NCI-H2107 (cell line): ENCODE measurements at regions not wholly inside any gene's neighbourhood (a gene's known extent, or its start where the extent isn't known, plus 50 kb on each side); places are given as distances from the start of the nearest gene placed in this dataset.
"Not testable (repeated sequence)": the region's sequence is repeated elsewhere in the genome, so short reads cannot be mapped to it uniquely, and the experiment has no call there.

Source experiments
- DNase-seq: peaks from one replicate; lab custom pipeline; 2025; lab: John Stamatoyannopoulos, UW

- no peak for DNase-seq
These were observed 431.4 kb downstream of the ACTR3B start for GRCh38 chr7:153190986-153191385.

- DNase-seq = no peak
These were observed 433.6 kb downstream of the ACTR3B start for GRCh38 chr7:153193144-153193595.

GRCh38 chr7:153217032-153217431 is 457.5 kb downstream of the ACTR3B start:
- no peak for DNase-seq

- no peak for DNase-seq
These were observed 465.3 kb downstream of the ACTR3B start for GRCh38 chr7:153224890-153225289.

- not testable (repeated sequence) for DNase-seq
These were observed 485.6 kb downstream of the ACTR3B start for GRCh38 chr7:153245136-153245535.

- DNase-seq = no peak
These were observed 486.3 kb downstream of the ACTR3B start for GRCh38 chr7:153245809-153246208.

- DNase-seq = no peak
These were observed 488.4 kb downstream of the ACTR3B start for GRCh38 chr7:153247926-153248325.

- DNase-seq = no peak
These were observed 499.1 kb downstream of the ACTR3B start for GRCh38 chr7:153258686-153259085.

GRCh38 chr7:153276394-153276793 is 516.8 kb downstream of the ACTR3B start:
- DNase-seq = no peak

- DNase-seq = no peak
These were observed 527.2 kb downstream of the ACTR3B start for GRCh38 chr7:153286763-153287162.

GRCh38 chr7:153290066-153290465 is 530.5 kb downstream of the ACTR3B start:
- DNase-seq = no peak

GRCh38 chr7:153297141-153297540 is 537.6 kb downstream of the ACTR3B start:
- DNase-seq = no peak

- DNase-seq = no peak
These were observed 542.4 kb downstream of the ACTR3B start for GRCh38 chr7:153301936-153302335.

GRCh38 chr7:153320005-153320404 is 560.5 kb downstream of the ACTR3B start:
- DNase-seq = no peak

GRCh38 chr7:153320681-153321080 is 561.1 kb downstream of the ACTR3B start:
- no peak for DNase-seq

- DNase-seq = no peak
These were observed 563.4 kb downstream of the ACTR3B start for GRCh38 chr7:153322991-153323390.

- no peak for DNase-seq
These were observed 564.5 kb downstream of the ACTR3B start for GRCh38 chr7:153324094-153324493.

- no peak for DNase-seq
These were observed 568.1 kb downstream of the ACTR3B start for GRCh38 chr7:153327683-153328082.

GRCh38 chr7:153331427-153331826 is 571.9 kb downstream of the ACTR3B start:
- DNase-seq = no peak

GRCh38 chr7:153354071-153354470 is 594.5 kb downstream of the ACTR3B start:
- DNase-seq = no peak

- no peak for DNase-seq
These were observed 610.5 kb downstream of the ACTR3B start for GRCh38 chr7:153370092-153370491.

GRCh38 chr7:153380636-153381035 is 621.1 kb downstream of the ACTR3B start:
- no peak for DNase-seq

GRCh38 chr7:153381275-153382040 is 621.9 kb downstream of the ACTR3B start:
- peak; percentile 30 for DNase-seq

- no peak for DNase-seq
These were observed 623.1 kb downstream of the ACTR3B start for GRCh38 chr7:153382641-153383101.
